Panc1 (cell line): ENCODE measurements at regions not wholly inside any gene's neighbourhood (a gene's known extent, or its start where the extent isn't known, plus 50 kb on each side); places are given as distances from the start of the nearest gene placed in this dataset.

Experiments
- CTCF ChIP-seq: fragments of 450-650 bp; IDR thresholded peaks from 2 replicates; pipeline ENCODE4 v1.5.1; 2017; ENCODE audit warnings: mild to moderate bottlenecking
- POLR2AphosphoS5 ChIP-seq: IDR thresholded peaks from 2 replicates; pipeline ENCODE4 v1.6.1; 2012; ENCODE audit warnings: mild to moderate bottlenecking, low read depth, low read length, moderate library complexity
- REST ChIP-seq, 2 experiments: IDR thresholded peaks; 2 replicates each; pipeline ENCODE4 v1.6.1; 2011 to 2012; ENCODE audit warnings: low read depth in 2 of 2, control low read depth in 1 of 2, low read length in 1 of 2, mild to moderate bottlenecking in 1 of 2, moderate library complexity in 1 of 2; ENCODE audit not compliant: insufficient read depth in 1 of 2

- TF ChIP-seq CTCF (no peak), POLR2AphosphoS5 (no peak), REST (IDR thresholded peaks at IDR 0.05; ENCODE audit: insufficient read depth in 1 of 2, low read depth in 2 of 2, low read length in 1 of 2) (no peak)
Measured at GRCh38 chr1:166379447-166379846, 212.6 kb upstream of the FAM78B start.
